WTC11 (cell line): ENCODE measurements at regions not wholly inside any gene's neighbourhood (a gene's known extent, or its start where the extent isn't known, plus 50 kb on each side); places are given as distances from the start of the nearest gene placed in this dataset.

Experiments used
- ATAC-seq: fragments of 200-7000 bp; cut with Tn5 transposase; 2 replicates; pipeline ENCODE4 v1.10.0; 2021; ENCODE audit warnings: mild to moderate bottlenecking, moderate library complexity
- CTCF ChIA-PET: fragments of 300-600 bp; sonication (Branson Sonifier 250); formaldehyde crosslinking; loops from one replicate; lab custom pipeline; 2021; ENCODE audit warnings: antibody characterized with exemption; lab: Charles Lee
- POLR2A ChIA-PET: fragments of 350-600 bp; sonication (Branson Sonifier 250); formaldehyde crosslinking; loops from one replicate; lab custom pipeline; 2021; ENCODE audit warnings: antibody characterized with exemption; lab: Charles Lee
- DNase-seq: peaks from one replicate; pipeline ENCODE4 v3.0.0; 2021; ENCODE audit warnings: low spot score
- H3K27ac Mint-ChIP-seq: 2 replicates; pipeline ENCODE4 v1.8.0; 2021; ENCODE audit warnings: mixed read lengths
- H3K27me3 Mint-ChIP-seq: 2 replicates; pipeline ENCODE4 v1.8.0; 2021; ENCODE audit warnings: low read depth, mild to moderate bottlenecking, moderate library complexity, mixed read lengths
- H3K36me3 Mint-ChIP-seq: 2 replicates; pipeline ENCODE4 v1.8.0; 2021; ENCODE audit warnings: mixed read lengths
- H3K4me1 Mint-ChIP-seq: 2 replicates; pipeline ENCODE4 v1.8.0; 2022; ENCODE audit warnings: mixed read lengths
- H3K4me3 Mint-ChIP-seq: 2 replicates; pipeline ENCODE4 v1.8.0; 2021; ENCODE audit warnings: mild to moderate bottlenecking, moderate library complexity, mixed read lengths
- H3K9me3 Mint-ChIP-seq: 2 replicates; pipeline ENCODE4 v1.8.0; 2021; ENCODE audit warnings: mixed read lengths
- ARID4B ChIP-seq: sonication (generic); formaldehyde crosslinking; IDR thresholded peaks from 2 replicates; pipeline ENCODE4 v1.8.0; 2023; ENCODE audit warnings: missing genetic modification reagents, mild to moderate bottlenecking, borderline replicate concordance
- ATF2 ChIP-seq: sonication (generic); formaldehyde crosslinking; IDR thresholded peaks from 2 replicates; pipeline ENCODE4 v1.8.1; 2022; ENCODE audit warnings: low read depth, missing genetic modification reagents, borderline replicate concordance
- CREM ChIP-seq: sonication (generic); formaldehyde crosslinking; IDR thresholded peaks from 2 replicates; pipeline ENCODE4 v1.8.1; 2022; ENCODE audit warnings: mild to moderate bottlenecking, missing genetic modification reagents, moderate library complexity
- E2F5 ChIP-seq: sonication (generic); formaldehyde crosslinking; IDR thresholded peaks from 2 replicates; pipeline ENCODE4 v1.8.1; 2022; ENCODE audit warnings: mild to moderate bottlenecking, moderate library complexity, missing genetic modification reagents
- EMX1 ChIP-seq: fragments of 250-450 bp; sonication (Bioruptor Pico); IDR thresholded peaks from 2 replicates; pipeline ENCODE4 v1.8.0; 2021; ENCODE audit warnings: mild to moderate bottlenecking
- ESRRA ChIP-seq: sonication (generic); formaldehyde crosslinking; IDR thresholded peaks from 2 replicates; pipeline ENCODE4 v1.8.1; 2022; ENCODE audit warnings: mild to moderate bottlenecking, missing genetic modification reagents, borderline replicate concordance
- FOXK1 ChIP-seq: sonication (generic); formaldehyde crosslinking; IDR thresholded peaks from 2 replicates; pipeline ENCODE4 v1.8.0; 2022; ENCODE audit warnings: mild to moderate bottlenecking, moderate library complexity, missing genetic modification reagents
- FOXP4 ChIP-seq: sonication (generic); formaldehyde crosslinking; IDR thresholded peaks from 2 replicates; pipeline ENCODE4 v1.8.0; 2022; ENCODE audit warnings: mild to moderate bottlenecking, missing genetic modification reagents
- GABPB1 ChIP-seq: sonication (generic); formaldehyde crosslinking; IDR thresholded peaks from 2 replicates; pipeline ENCODE4 v1.8.1; 2023; ENCODE audit warnings: mild to moderate bottlenecking, missing genetic modification reagents
- HMGA2 ChIP-seq: fragments of 250-450 bp; sonication (Bioruptor Pico); IDR thresholded peaks from 2 replicates; pipeline ENCODE4 v1.4.0; 2021; ENCODE audit warnings: mild to moderate bottlenecking, moderate library complexity
- MAX ChIP-seq: sonication (generic); formaldehyde crosslinking; IDR thresholded peaks from 2 replicates; pipeline ENCODE4 v1.8.0; 2022; ENCODE audit warnings: mild to moderate bottlenecking, missing genetic modification reagents
- NFYB ChIP-seq: sonication (generic); formaldehyde crosslinking; conservative IDR thresholded peaks from 2 replicates; pipeline ENCODE4 v1.8.0; 2022; ENCODE audit warnings: low read depth, missing genetic modification reagents
- RORB ChIP-seq: fragments of 250-450 bp; sonication (Bioruptor Pico); IDR thresholded peaks from 2 replicates; pipeline ENCODE4 v1.9.0; 2021; ENCODE audit warnings: mild to moderate bottlenecking
- SMAD4 ChIP-seq: sonication (generic); formaldehyde crosslinking; IDR thresholded peaks from 2 replicates; pipeline ENCODE4 v1.8.0; 2022; ENCODE audit warnings: mild to moderate bottlenecking, missing genetic modification reagents
- SOX15 ChIP-seq: fragments of 250-450 bp; sonication (Bioruptor Pico); IDR thresholded peaks from 2 replicates; pipeline ENCODE4 v1.9.0; 2021; ENCODE audit warnings: mild to moderate bottlenecking
- TP53 ChIP-seq: sonication (generic); formaldehyde crosslinking; IDR thresholded peaks from 2 replicates; pipeline ENCODE4 v1.8.1; 2023; ENCODE audit warnings: mild to moderate bottlenecking, missing genetic modification reagents
- ZMAT4 ChIP-seq: fragments of 250-450 bp; sonication (Bioruptor Pico); IDR thresholded peaks from 2 replicates; pipeline ENCODE4 v1.9.0; 2021; ENCODE audit warnings: mild to moderate bottlenecking
- ZNF263 ChIP-seq: sonication (generic); formaldehyde crosslinking; IDR thresholded peaks from 2 replicates; pipeline ENCODE4 v1.8.1; 2022; ENCODE audit warnings: low read depth, mild to moderate bottlenecking, moderate library complexity, missing genetic modification reagents

GRCh38 chr18:30746224-30746623, 296.3 kb downstream of the DSC3 start:
- POLR2A ChIA-PET: no interaction called here
- Mint-ChIP-seq H3K27me3 (no peaks in the 10 kb centered on the region; the same call in 1 of the 2 replicates), H3K4me1 (peaks cover 19% of the 10 kb centered on the region), H3K27ac (no peak overlapping the region), H3K36me3 (no peaks in the 10 kb centered on the region), H3K4me3 (no peak overlapping the region), H3K9me3 (peaks cover 10% of the 10 kb centered on the region; the same call in 1 of the 2 replicates)
- no peak for TF ChIP-seq ESRRA (CRISPR knock-in tag)
- no peak for TF ChIP-seq ZNF263 (CRISPR knock-in tag)
- no peak for TF ChIP-seq GABPB1 (CRISPR knock-in tag)
- no peak for TF ChIP-seq TP53 (CRISPR knock-in tag)
- no peak for TF ChIP-seq RORB (CRISPR knock-in tag)
- no peak for TF ChIP-seq NFYB (CRISPR knock-in tag)
- TF ChIP-seq E2F5 (CRISPR knock-in tag): no peak
- TF ChIP-seq ATF2: no peak
- no peak for TF ChIP-seq HMGA2 (CRISPR knock-in tag)
- no peak for TF ChIP-seq ARID4B (CRISPR knock-in tag)
- TF ChIP-seq FOXP4 (CRISPR knock-in tag): no peak
- no peak for TF ChIP-seq ZMAT4 (CRISPR knock-in tag)
- TF ChIP-seq SOX15 (CRISPR knock-in tag): no peak
- no peak for TF ChIP-seq EMX1
- no peak for TF ChIP-seq SMAD4
- TF ChIP-seq FOXK1 (CRISPR knock-in tag): no peak
- TF ChIP-seq MAX: no peak
- DNase-seq (no peak), ATAC-seq (no peak)
- CTCF ChIA-PET: no interaction called here

- H3K4me3 Mint-ChIP-seq: no peak overlapping the region
- no peaks in the 10 kb centered on the region for H3K27me3 Mint-ChIP-seq
- H3K36me3 Mint-ChIP-seq: no peaks in the 10 kb centered on the region
- ATAC-seq: no peak
- DNase-seq: no peak
- no peak overlapping the region for H3K27ac Mint-ChIP-seq
- TF ChIP-seq SMAD4: no peak
- TF ChIP-seq CREM (CRISPR knock-in tag): no peak
- TF ChIP-seq FOXP4 (CRISPR knock-in tag): no peak
- no peak for TF ChIP-seq TP53 (CRISPR knock-in tag)
- POLR2A ChIA-PET: no interaction called here
- CTCF ChIA-PET: no interaction called here
- H3K4me1 Mint-ChIP-seq: peaks cover 5% of the 10 kb centered on the region
- peaks cover 10% of the 10 kb centered on the region; the same call in 1 of the 2 replicates for H3K9me3 Mint-ChIP-seq
Observed at GRCh38 chr18:30743033-30743432, 299.5 kb downstream of the DSC3 start.
